HG02759 (cell line): ENCODE measurements at regions not wholly inside any gene's neighbourhood (a gene's known extent, or its start where the extent isn't known, plus 50 kb on each side); places are given as distances from the start of the nearest gene placed in this dataset.
A peak's percentile ranks its signal among the peaks of the same experiment; 100 is the strongest.

ENCODE experiments used
- ATAC-seq: cut with Tn5 transposase; IDR thresholded peaks from one replicate; pipeline ENCODE4 v1.9.1; 2021; ENCODE audit warnings: mild to moderate bottlenecking, moderate library complexity; ENCODE audit not compliant: unreplicated experiment

DNA sequence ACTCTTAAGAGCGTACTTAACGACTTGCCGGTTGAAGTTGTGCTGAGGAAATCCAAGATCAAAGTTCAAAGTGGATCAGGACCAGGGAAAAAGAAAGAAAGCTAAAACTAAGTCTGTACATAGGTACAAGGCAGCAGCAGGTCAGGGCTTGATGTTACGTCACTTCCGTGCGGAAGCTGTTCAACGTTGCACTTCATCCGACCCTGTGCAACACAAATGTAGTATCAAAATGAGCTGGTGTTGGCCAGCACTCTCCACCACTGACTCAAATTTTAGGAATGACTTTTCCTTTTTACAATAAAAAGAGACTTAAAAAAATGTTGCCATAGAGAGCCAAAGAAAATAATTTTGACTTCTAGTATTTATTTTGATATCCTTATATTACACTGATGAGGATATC, 1315.4 kb downstream of the EFNB2 start:
- no peak for ATAC-seq

DNA sequence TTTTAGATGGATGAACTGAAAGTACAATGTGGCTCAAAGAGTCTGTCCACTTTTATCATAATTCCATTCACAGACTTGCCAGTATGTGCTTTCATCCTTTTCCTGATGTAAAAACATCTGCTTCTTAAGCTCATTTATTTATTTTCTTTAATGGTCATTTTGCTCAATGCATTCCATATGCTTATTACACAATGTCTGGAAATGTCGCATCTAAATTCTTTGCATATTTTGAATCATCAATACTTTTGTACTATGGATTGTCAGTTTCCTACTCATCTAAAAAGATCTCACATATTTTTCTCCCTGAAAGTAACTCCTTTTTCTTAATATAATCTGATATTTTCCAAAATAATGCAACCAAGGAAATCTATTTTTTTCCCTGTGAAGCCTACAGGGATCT, 1315.8 kb downstream of the EFNB2 start:
- no peak for ATAC-seq

DNA sequence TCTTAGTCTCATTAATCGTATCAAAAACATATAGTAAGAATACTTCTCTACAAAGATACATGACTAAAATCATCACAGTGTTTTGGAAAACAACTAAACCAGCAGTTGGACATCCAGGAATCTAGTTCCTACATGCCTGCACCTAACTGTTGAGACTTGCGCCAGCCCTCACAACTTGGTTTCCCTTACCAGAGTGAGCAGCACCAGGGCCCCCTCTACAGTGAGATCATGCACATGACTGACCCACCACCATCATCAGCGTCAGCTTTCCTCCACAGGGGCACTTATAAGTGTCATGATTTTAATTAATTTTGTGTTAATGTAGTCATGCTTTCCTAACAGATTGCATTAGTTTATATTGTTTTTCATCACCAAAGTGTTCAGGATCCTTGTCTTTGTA, 1322.0 kb downstream of the EFNB2 start:
- ATAC-seq: no peak

DNA sequence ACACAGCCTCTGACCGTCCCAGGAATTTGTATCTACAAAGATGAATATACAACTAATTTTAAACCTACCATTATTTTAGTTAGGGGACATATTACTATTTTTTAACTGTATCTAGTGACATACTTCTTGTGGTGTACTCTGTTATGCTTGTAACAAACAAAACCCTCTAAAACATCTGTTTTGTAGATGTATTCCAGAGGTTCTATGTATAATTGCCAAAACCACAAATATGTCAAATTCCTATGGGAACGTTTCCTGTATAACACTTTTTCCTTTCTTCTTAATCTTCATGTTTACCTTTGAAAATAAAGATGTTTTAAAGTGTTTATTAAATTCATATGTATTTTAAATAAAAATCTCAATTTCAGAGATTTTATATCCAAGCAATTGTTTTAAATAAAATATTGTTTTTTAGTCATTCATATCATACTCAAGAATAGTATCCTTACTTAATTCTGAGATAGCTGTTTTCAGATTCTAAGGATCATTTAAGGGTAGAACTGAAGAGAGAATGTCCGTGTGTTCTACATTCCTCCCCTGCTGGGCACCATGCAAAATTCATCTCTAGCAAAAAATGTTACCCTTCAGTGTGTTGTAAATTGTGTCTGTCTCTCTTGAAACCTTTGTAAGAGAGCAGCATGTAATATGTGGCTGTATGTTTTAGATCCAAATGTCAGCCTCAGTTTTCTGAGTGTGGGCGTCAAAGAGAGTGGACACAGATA, 1327.7 kb downstream of the EFNB2 start:
- no peak for ATAC-seq

DNA sequence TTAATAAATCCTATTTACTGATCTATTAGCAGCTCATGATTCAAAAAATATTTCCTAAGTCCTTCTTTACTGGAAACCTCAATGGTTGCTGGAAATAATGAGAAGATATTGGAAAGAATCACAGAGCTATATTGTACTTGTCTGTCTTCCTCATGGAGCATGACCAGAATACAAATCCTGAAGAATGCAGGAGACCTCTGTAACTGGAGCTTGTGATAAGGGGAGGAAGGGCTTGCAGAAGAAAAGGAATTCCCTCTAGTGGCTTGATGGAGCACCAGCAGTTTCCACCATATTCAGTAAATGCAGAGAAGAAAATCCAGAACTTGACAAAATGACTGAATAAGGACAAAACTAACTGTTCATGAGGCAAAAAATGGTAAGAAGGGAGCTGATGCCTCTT, 1333.1 kb downstream of the EFNB2 start:
- ATAC-seq: peak; percentile 53

DNA sequence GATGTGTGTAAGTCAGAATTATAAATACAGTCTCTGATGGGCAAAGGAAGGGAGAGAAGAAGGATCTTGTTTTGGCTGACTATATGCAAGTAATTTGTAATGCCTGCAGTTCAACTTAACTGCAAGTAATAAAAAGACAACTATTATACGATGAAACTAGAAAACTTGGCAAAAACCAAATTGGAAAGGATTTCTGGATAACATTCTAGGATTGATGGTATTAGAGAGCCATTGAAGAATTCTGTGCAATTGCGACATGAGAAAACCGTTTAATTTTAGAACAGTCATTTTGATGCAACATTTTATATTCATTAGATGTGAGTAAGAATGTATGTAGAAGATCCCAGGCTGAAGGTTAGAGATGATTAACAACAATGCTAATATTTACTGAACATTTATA, 1334.1 kb downstream of the EFNB2 start:
- ATAC-seq: no peak

DNA sequence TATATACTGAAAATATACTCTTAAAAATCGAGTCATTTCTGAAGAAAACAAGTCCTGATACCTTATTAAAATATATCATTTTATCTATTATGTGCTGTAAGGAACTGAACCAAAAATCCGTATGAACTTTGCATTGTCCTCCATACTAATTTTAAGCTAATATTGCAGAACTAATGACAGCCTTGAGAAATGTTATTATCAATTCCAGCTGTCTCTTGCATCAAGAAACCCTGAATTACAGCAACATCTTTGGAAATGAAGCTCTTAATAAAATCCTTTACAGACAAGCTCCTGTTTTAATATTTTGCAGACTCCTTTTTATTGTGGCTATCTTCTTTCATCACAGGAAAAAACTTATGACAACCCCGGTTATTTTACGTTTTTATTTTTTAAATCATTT, 1335.3 kb downstream of the EFNB2 start:
- ATAC-seq: no peak

DNA sequence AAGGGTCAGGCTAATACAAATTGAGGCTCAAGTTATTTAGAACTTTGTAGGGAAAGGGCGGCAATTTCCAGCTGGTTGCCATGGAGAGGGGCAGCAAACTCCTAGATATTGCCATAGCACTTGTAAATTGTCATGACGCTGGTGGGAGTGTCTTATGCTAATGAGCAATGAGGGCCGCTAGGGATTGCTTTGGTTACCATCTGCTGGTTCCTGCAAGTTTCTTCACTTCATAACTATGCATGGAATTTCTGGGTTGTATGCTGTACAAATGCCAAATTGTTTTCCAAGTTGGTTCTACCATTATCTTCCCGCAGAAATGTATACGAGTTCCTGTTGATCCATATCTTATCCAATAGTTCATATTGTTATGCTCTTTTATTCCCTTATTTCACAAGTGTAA, 1339.4 kb downstream of the EFNB2 start:
- no peak for ATAC-seq

DNA sequence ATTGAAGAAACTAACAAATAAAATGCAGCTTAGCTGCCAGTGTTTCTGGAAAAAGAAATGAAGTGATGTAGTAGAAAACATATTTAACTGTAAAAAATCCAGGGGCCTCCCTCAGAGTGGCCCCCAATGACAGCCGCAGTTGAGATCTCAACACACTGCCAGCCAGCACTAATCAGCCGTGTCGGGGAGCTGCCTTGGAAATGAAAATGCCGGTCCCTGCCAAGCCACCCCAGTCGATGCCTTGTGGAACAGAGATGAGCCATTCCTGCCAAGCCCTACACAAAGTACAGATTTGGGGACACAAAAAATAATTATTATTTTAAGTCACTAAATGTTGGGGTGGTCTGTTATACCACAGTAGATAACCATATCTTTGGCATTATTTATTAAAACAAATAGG, 1342.4 kb downstream of the EFNB2 start:
- ATAC-seq: no peak

DNA sequence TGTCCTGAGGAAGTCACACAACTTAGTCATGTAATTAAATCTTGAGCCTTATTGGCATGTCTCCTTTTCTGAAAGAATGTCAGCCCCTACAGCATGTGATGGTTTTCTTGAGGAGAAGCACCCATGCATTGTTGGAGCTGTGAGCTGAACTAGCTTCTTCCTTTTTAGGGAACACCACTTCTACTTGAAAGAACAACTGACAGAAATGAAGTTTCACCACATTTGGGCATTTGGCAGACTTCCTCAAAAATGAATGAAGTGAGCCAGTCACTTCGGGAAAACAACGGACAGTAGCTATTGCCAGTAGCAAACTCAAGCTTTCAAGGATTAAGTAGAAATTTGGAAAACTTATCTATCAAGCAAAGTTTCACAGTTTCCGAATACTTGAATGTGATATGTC, 1351.3 kb downstream of the EFNB2 start:
- no peak for ATAC-seq

DNA sequence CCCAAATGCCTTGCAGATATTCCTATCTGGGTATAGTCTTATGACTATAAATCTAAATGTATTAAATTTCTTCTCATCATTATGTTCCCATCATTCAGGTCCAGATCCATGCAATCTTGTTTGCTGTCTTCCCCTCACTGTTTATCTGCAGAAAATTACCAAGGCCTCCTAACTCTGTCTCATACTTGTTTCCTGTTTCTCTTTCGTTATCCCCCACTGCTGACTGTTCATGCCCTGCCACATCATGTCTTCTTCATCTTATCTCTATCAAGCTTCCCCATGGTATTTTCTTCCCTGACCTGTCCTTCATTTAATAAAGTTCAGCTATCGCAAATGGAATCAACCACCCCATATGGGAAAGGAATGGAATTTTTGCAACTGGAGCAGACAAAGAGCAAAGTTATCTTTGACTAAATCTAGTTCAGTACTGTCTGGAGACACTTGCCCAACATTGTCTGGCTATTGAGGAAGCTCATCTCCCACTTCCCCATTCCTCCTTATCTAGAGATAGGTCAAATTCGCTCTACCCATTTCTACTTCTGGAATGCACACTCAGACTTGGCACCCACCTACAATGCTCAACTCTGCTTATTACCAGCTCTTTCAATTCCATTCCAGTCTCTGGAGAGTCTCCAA, 1358.1 kb downstream of the EFNB2 start:
- no peak for ATAC-seq

DNA sequence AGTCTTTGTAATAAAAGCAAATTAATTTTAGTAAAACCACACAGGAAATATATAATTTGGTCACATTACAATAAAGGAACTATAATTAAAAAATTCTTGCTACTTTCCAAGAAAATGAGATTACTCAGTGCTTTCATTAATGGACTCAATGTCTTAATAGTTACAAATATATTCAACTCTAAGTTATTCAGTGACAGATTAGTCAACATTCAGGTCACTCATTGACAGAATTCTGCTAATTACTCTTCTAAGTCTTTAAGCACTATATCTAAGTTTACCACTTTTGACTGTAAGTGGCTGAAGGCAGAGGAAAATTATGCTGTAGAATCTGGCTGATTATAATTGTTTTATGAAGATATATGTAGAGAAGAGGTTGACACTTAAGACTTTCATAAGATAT, 1365.0 kb downstream of the EFNB2 start:
- no peak for ATAC-seq

DNA sequence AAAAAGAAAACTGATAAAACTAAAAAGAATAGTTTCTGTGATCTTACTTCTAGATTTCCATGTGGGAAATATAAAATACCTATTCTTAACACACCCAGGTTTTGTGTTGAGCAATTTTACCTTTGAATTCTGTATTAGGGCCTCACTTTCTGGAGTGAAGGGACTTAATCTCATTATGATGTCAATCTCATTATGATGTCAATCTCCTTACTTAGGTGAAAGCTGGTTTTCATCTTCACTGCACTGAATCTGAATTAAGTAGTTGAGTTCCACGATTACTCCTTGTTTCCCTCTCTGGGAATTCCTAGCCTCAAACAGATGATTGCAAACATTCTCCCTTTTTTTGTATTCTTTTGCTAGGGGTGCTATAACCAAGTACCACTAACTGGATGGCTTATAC, 1367.2 kb downstream of the EFNB2 start:
- ATAC-seq: no peak

DNA sequence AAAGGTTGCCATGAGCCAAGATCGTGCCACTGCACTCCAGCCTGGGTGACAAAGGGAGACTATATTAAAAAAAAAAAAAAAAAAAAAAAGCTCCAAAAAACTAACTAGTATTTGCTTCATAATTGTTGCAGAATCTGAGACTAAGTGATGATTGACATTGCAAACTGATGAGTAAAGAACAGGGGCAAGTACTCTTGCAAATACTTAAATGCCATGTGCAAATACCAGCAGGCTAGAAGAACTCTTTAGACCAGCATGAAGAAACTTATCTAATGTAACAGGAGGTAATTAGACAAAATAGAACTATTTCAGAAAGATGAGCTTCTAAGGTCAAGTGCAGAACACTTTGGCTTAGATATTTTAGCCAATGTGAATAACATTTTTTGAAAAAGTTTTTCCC, 1368.1 kb downstream of the EFNB2 start:
- no peak for ATAC-seq

DNA sequence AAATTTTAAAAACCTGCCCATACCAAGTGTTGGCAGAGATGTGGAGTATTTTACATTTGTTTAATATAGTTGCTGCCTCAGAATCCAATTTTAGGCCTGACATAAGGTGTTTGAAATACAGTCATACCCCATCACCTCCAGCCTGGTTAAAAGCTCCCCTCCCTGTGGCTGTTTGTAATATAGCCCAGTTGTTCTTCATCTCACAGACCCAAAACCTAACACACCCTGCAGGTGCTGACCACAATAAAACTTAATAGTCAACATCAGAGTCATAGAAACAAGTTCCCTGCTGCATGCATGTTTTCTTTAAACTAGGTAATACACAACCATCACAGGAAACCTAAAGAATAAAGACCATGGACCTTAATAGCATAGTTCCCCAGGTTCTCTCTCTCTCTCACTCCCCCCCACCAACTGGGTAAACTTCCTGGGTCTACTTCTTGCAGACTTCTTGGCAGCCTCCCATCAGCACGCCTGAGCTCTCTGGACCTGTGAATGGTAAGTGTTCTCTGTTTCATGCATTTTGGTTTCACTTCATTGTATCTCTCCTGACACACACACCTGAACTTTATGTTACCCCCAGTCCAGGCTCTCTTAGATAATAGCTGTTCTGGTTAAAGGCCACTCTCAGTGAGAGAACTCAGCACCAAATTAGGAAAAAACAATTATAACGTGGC, 1369.9 kb downstream of the EFNB2 start:
- ATAC-seq: peak; percentile 78

DNA sequence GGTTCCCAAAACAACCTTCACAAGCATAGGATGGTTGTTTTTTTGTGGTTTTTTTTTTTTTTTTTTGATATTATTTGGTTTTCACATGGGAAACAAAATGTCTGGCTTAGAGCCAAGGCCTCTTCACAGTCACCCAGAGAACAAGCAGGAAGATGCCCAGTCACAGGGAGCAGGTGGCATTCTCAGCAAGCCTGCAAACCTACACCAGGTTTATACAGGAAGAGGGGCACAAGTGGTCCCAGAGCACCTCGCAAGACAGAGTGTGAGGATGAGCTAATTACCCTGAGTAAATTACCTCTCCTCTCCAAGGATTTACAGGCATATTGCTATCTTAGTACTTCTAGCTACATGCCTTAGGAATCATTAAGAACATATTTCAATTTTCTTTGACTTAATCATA, 1375.6 kb downstream of the EFNB2 start:
- no peak for ATAC-seq

DNA sequence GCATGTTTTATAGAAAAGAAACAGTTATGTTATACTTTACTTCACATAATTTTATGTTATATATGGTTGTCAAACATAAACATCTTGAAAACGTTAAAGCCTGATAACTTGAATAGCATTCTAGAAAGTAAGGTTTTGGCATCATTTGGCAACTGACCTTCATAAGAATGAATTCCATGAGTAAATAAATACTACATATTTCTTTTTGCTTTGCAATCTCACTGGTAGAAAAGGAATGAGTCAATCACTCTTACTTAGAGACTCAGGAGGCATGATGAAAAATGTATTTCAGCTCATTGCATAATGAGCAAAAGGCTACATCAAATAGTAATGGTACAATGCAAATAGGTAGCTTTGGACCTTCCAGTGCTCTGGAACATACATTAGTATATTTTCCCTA, 1381.9 kb downstream of the EFNB2 start:
- no peak for ATAC-seq

DNA sequence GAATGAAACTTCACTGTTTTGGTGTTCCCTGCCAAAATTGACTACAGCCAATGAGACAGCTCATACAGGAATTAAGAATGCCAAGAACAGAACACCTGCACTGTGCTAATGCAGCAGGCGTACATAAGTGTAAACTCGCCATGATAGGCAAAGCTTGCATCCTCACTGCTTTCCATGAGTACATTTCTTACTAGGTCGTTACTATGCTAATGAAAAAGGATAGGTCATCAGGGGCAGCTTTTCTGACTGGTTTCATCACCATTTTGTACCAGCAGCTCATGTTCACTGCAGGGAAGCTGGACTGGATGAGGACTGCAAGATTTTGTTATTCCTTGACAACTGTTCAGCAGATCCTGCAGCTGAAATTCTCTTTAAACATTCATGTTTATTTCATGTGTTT, 1383.8 kb downstream of the EFNB2 start:
- ATAC-seq: no peak

DNA sequence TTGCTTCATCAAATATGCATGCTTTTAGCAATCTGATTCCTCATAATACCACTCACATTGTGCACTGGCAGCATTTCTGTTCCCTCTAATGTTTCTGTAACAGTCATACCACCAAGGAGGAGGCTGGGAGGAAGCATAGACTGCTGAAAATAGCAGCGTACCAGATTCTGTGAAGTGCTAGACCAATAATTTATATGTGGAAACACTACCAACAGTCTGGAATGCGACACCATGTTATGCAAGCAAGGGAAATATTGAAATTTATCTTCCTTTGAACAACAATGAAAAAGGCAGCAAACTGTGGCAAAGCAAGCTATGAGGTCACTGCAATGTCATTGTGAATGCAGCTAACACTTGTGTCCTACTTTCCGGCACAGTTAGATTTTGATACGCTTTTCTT, 1388.0 kb downstream of the EFNB2 start:
- ATAC-seq: no peak

DNA sequence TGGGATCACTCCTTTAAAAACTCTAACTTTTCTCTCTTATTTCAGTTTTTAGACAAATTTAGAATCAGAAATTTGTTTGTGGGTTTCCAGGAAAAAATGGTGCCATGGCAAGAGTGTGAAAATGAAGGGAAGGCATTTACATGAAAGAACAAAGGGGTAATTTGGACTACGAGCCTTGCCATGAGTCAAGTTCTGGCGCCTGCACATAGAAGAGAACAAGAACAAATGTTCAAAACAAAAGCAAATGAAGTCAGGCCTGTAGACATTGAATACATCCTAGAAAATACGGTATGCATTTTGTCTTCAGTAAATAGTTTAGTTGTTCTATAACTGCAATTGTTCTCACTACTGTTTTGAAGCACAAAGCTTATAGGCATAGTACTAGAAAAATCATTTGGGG, 1390.5 kb downstream of the EFNB2 start:
- no peak for ATAC-seq

DNA sequence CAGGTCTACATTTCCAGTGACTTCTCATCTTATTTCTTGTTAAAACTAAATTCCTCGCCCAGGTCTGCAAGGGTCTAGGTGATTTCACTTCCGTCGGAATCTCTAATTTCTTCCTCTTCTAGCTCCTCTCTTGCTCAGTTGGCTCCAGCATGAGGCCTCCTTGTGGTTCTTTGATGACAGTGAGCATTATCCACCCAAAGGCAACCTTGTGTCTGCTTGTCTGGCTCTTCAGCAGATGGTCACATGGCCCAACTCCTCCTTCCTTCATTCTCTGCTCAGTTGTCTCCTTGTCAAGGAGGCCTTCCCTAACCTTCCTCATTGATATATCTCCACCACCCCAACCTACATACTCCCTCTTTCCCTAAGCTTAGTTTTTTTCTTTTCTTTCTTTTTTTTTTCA, 1391.4 kb downstream of the EFNB2 start:
- ATAC-seq: no peak

DNA sequence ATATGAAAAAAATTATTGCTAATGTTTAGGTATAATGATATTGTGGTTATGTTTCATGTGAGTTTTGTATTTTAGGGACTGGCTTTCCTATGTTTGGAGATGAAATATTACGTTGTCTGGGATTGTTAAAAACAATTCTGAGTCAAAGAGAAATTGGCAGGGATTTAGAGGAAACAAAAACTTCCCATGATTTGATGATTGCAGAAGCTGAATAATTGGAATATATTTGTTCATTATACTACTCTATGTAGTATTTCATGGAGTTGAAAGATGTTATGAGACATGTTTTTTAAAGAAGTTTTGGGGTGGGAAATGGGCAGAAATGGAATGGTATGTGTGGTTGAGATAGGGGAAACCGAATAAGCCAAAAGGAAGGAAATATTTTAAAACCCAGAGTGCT, 1392.9 kb downstream of the EFNB2 start:
- ATAC-seq: no peak
